GM12872 (cell line): ENCODE measurements at regions not wholly inside any gene's neighbourhood (a gene's known extent, or its start where the extent isn't known, plus 50 kb on each side); places are given as distances from the start of the nearest gene placed in this dataset.

Source experiments
- TF ChIP-seq, protein P1 (sequence below): IDR thresholded peaks from 3 replicates; pipeline ENCODE4 v1.5.1; 2011; ENCODE audit warnings: low read depth, mild to moderate bottlenecking, low read length, moderate library complexity; ENCODE audit not compliant: insufficient read depth

DNA sequence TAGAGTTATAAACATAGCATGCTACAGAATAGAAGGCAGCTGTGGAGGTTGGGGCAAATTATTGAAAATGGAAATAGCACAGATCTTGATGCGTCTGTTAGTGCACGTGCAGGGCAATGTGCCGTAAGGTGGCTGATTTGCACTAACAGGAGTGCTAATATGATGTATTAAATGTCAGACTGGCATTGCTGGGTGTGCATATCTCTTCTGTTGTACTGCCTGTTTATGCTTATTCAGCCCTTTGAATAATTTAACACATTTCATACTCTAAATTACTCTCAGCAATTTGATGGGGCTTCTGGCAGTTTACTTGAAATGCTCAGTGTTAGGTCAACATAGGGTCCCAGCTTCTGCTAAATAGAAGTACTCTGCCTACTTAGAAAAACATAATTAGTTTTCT, 395.6 kb downstream of the MCTP2 start:
- TF ChIP-seq, protein P1, sequence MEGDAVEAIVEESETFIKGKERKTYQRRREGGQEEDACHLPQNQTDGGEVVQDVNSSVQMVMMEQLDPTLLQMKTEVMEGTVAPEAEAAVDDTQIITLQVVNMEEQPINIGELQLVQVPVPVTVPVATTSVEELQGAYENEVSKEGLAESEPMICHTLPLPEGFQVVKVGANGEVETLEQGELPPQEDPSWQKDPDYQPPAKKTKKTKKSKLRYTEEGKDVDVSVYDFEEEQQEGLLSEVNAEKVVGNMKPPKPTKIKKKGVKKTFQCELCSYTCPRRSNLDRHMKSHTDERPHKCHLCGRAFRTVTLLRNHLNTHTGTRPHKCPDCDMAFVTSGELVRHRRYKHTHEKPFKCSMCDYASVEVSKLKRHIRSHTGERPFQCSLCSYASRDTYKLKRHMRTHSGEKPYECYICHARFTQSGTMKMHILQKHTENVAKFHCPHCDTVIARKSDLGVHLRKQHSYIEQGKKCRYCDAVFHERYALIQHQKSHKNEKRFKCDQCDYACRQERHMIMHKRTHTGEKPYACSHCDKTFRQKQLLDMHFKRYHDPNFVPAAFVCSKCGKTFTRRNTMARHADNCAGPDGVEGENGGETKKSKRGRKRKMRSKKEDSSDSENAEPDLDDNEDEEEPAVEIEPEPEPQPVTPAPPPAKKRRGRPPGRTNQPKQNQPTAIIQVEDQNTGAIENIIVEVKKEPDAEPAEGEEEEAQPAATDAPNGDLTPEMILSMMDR = no peak

DNA sequence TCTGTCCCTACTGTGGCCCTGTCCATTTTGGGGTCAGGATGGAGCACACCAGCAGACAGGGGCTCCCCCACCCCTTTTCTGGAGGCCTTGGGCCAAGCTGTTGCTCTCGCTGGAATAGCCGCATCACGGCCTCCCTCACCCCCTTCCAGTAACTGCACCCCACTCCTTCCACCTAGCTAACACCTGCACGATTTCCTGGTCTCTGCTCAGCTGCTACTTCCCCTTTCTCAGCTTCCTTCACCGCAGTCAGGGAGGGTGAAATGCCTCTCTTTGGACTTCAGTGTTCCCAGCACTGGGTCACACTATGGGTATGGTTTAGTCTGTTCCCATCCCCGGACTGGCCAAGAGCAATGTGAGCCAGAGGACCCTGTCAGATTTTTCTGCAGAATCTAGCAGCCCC, 400.2 kb downstream of the MCTP2 start:
- TF ChIP-seq, protein P1 = no peak

DNA sequence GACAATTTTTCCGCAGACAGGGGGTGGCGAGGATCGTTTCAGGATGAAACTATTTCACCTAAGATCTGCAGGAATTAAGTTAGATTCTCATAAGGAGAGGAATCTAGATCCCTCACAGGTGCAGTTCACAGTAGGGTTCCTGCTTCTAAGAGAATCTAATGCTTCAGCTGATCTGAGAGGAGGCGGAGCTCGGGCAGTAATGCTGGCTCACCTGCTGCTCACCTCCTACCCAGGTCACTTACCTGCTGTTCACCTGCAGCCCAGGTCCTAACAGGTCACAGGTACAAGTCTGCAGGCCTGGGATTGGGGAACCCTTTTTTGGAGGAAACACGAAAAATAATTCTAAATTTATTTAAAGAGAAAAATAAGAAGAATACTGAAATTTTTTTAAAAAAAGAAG, 406.8 kb downstream of the MCTP2 start:
- TF ChIP-seq, protein P1 = no peak

- TF ChIP-seq, protein P1 = no peak
These were observed 408.3 kb downstream of the MCTP2 start for GRCh38 chr15:94639701-94640100.

DNA sequence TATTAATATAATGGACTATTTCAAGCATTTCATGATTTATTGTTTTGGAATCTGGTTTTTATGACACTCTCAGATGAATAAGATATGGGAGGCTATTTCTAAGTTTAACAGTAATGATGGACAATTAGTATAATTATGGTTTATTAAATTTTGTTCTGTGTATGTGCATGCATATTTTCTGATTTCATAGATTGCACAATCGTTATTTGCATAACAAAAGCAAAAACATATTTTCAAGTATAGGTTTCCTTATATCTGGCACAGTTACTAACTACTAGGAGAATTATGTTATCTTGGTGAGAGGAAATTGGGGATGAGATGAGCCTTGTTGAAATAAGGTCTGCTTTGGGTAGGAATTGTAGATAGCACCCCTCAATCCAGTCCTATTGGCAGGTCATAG, 413.1 kb downstream of the MCTP2 start:
- TF ChIP-seq, protein P1 = no peak

DNA sequence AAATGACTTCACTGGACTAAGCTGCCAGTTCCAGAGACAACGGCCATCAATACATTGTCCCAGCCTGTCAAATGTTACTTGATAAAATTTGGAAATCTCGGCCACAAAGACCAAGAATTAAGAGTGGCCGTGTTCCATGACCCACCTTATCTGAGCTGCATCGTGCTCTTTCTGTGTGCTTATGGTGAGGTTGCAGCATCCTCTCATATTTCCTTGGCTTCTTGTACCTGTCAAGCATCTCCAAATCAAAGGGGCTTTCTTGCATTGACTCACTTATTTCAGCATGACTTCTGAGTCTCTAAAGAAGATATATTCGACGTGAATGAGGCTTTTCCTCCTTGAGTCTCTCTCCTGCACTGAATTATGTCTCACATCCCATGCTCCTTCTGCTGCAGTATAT, 421.7 kb downstream of the MCTP2 start:
- TF ChIP-seq, protein P1 = no peak

DNA sequence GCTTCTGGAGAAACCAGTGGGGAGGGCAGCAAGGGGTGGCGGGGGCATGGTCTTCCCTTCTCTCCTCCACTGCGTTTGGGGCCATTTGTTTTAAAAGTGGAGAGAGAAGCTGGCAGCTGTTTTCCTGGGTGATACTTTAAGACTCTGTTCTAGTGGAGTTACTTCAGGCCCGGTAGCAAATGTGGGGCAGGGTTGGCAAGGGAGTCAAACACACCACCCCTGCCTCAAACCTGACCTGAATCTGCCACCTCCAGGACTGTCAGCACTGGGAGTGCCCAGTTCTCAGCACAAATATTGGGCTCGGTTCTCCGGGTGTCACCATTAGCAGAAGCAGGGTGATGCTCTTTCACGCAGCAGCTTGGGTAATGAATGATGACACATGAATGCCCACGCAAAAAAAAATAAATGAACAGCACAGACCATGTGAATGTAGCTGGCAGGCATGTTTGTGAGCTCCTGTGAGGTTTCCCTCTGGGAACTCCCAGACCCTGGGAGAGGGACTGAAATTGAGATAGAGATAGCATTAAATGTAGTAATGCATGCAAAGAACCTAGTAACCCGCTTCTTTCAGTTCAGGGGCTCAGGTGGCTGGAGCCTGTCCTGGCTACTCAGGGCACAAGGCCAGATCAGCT, 424.0 kb downstream of the MCTP2 start:
- TF ChIP-seq, protein P1 = no peak
